ENCODE measurements at regions not wholly inside any gene's neighbourhood (a gene's known extent, or its start where the extent isn't known, plus 50 kb on each side); places are given as distances from the start of the nearest gene placed in this dataset.
"Not testable (repeated sequence)": the region's sequence is repeated elsewhere in the genome, so short reads cannot be mapped to it uniquely, and the experiment has no call there.

DNA sequence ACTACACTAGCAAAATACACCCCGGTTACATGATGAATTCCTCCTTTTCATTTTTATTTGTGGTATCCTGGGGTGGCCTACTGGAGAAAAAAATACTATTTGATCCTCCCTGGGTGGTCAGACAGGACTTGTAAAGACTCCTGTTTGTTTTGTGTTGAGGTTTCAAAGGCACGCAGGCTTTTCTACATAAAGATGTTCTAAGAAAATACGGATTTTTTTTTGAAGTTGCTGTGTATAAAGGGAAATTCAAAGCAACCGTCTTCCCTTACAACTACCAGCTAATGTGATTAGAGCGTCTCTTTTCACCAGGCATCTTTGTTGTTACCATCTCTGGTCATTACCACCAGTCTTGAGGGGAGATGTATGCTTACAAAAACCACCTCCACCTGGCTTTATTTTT lies 187.1 kb downstream of the SOX4 start:
- ATAC-seq (ENCODE audit: low FRiP score) (no peak), DNase-seq (ENCODE audit: low spot score) (no peak)
- TF ChIP-seq, protein P1, sequence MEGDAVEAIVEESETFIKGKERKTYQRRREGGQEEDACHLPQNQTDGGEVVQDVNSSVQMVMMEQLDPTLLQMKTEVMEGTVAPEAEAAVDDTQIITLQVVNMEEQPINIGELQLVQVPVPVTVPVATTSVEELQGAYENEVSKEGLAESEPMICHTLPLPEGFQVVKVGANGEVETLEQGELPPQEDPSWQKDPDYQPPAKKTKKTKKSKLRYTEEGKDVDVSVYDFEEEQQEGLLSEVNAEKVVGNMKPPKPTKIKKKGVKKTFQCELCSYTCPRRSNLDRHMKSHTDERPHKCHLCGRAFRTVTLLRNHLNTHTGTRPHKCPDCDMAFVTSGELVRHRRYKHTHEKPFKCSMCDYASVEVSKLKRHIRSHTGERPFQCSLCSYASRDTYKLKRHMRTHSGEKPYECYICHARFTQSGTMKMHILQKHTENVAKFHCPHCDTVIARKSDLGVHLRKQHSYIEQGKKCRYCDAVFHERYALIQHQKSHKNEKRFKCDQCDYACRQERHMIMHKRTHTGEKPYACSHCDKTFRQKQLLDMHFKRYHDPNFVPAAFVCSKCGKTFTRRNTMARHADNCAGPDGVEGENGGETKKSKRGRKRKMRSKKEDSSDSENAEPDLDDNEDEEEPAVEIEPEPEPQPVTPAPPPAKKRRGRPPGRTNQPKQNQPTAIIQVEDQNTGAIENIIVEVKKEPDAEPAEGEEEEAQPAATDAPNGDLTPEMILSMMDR (IDR thresholded peaks at IDR 0.05) = no peak

DNA sequence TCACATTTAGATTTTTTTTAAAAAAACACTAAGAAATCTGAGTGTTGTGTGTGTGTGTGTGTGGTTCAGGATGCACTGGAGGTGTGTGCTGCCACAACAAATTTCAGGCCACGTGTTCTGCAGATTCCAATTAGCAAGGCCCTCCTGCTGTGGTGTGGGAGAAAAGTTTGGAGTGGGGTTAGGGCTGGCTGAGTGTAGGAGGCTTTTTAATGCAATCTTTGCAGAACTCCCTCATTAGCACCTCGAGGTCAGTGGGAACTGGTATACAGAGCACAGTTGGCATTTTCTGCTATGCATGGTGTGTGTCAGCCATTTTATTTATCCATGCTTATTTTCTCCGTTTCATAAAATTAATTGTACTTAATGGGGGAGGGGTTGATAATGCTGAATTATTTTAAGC lies 187.6 kb downstream of the SOX4 start:
- no peak for DNase-seq (ENCODE audit: low spot score)
- ATAC-seq (ENCODE audit: low FRiP score) = no peak
- TF ChIP-seq, protein P1 (IDR thresholded peaks at IDR 0.05) = no peak

DNA sequence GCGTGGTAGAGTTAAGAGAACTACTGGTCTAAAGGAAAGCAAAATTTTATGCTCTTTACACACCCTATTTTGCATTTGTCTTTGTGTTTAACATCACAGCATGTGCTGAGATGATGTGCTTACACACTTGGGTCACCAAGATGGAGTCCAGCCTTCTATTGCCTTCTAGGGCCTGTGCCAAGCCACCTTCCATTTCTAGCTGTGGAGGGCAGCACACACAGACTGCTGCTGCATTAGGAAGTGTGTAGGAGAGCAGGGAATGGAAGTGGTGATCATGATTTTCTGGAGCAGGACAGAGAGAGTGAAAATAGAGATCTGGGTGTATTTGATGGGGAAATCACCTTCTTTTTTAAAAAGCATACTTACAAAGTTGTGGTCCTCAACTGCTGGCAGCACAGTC lies 191.6 kb downstream of the SOX4 start:
- no peak for ATAC-seq (ENCODE audit: low FRiP score)
- no peak for DNase-seq (ENCODE audit: low spot score)

DNA sequence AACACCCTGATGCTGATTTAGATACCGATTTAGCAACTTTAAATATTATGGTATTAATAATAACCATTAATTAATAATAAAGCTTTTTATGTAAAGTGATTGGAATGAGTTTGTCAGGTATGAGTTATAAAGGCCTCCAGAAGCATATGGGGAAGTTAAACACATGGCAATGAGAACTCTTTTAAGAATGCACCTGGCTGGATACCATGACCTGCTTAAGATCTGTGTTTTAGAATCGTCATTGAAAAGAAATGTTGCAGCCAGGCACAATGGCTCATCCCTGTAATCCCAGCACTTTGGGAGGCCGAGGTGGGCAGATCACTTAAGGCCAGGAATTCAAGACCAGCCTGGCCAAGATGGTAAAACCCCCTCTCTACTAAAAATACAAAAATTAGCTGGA lies 197.5 kb downstream of the SOX4 start:
- DNase-seq (ENCODE audit: low spot score) (no peak), ATAC-seq (ENCODE audit: low FRiP score) (no peak)
- TF ChIP-seq, protein P1 (IDR thresholded peaks at IDR 0.05) = no peak

More for the DNA sequence above, 191.6 kb downstream of the SOX4 start:
- TF ChIP-seq, protein P1 (IDR thresholded peaks at IDR 0.05) = no peak

DNA sequence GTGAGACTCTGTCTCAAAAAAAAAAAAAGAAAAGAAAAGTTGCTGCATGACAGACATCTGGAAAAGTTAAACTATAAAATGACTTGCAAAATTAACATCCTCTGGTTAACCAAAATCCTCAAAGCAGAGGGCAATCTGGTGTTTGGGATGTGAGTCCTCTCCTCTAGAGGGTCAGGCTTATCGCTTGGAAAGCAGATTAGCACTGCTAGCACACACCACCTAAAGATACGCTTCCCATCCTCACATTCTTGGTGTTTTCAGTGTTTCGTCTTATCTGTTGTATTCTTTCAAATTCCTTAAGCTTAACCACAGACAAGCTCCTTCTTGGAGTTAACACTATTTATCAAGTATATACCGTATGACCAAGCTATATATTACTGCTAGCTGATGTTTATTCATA lies 198.0 kb downstream of the SOX4 start:
- no peak for DNase-seq (ENCODE audit: low spot score)
- TF ChIP-seq, protein P1 (IDR thresholded peaks at IDR 0.05) = no peak
- ATAC-seq (ENCODE audit: low FRiP score) = no peak

DNA sequence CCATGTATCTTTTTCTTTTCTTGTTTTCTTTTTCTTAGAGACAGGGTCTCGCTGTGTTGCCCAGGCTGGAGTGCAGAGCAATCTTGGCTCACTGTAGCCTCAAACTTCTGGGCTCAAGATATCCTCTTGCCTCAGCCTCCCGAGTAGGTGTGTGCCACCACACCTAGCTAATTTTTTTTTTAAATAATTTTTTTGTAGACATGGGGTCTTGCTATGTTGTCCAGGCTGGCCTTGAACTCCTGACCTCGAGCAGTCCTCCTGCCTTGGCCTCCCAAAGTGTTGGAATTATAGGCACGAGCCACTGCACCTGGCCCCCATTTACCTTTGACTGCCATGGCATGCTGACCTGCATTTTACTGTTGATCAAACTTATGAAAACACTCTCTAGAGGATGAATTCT lies 198.6 kb downstream of the SOX4 start:
- no peak for ATAC-seq (ENCODE audit: low FRiP score)
- TF ChIP-seq, protein P1 (IDR thresholded peaks at IDR 0.05) = no peak
- DNase-seq (ENCODE audit: low spot score) = no peak

DNA sequence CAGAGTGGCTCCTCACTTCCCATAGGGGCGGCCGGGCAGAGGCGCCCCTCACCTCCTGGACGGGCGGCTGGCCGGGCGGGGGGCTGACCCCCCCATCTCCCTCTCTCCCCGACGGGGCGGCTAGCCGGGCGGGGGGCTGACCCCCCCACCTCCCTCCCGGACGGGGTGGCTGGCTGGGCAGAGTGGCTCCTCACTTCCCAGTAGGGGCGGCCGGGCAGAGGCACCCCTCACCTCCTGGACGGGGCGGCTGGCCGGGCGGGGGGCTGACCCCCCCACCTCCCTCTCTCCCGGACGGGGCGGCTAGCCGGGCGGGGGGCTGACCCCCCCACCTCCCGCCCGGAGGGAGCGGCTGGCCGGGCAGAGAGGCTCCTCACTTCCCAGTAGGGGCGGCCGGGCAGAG lies 203.4 kb downstream of the SOX4 start:
- DNase-seq (ENCODE audit: low spot score); ATAC-seq (ENCODE audit: low FRiP score): not testable (repeated sequence)

DNA sequence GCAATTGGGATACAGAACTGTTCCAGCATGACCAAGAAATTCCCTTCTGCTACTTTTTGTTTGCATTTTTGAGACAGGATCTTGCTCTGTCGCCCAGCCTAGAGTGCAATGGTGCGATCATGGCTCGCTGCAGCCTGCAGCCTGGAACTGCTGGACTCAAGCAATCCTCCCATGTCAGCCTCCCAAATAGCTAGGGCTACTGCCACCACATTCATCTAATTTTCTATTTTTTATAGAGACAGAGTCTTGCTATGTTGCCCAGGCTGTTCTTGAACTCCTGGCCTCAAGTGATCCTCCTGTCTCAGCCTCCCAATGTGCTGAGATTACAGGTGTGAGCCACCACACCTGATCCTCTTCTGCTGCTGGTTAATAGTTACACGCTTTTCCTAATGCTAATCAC lies 204.9 kb downstream of the SOX4 start:
- DNase-seq (ENCODE audit: low spot score) = no peak
- ATAC-seq (ENCODE audit: low FRiP score) = no peak
- TF ChIP-seq, protein P1 (IDR thresholded peaks at IDR 0.05) = no peak

Data from omental fat pad (tissue), 3 donors.